ENCODE measurements at regions not wholly inside any gene's neighbourhood (a gene's known extent, or its start where the extent isn't known, plus 50 kb on each side); places are given as distances from the start of the nearest gene placed in this dataset.

GRCh38 chr2:42913280-42913878 is 121.0 kb upstream of the HAAO start:
- DNase-seq, result no peak

- DNase-seq, result no peak
Observed at GRCh38 chr2:42910645-42911405, 118.4 kb upstream of the HAAO start.

DNA sequence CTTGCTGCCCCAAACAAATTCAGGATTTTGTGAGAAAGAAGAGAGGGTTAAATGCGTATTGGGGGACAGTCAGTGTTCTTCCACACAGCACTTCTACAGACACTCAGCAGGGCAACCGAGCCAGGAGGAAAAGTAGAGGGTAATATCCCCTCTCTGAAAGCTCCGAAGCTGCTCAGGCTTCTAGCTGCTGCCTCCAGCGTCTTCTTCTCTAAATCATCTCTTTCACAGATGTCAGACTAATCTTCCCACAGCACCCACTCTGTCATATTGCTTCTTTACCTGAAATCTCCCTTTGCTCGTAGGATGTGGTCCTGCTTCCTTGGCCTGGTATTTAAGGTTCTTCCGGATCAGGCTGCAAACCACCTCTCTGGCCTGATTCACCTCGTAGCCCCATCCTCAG is 117.6 kb upstream of the HAAO start:
- DNase-seq, result no peak

DNA sequence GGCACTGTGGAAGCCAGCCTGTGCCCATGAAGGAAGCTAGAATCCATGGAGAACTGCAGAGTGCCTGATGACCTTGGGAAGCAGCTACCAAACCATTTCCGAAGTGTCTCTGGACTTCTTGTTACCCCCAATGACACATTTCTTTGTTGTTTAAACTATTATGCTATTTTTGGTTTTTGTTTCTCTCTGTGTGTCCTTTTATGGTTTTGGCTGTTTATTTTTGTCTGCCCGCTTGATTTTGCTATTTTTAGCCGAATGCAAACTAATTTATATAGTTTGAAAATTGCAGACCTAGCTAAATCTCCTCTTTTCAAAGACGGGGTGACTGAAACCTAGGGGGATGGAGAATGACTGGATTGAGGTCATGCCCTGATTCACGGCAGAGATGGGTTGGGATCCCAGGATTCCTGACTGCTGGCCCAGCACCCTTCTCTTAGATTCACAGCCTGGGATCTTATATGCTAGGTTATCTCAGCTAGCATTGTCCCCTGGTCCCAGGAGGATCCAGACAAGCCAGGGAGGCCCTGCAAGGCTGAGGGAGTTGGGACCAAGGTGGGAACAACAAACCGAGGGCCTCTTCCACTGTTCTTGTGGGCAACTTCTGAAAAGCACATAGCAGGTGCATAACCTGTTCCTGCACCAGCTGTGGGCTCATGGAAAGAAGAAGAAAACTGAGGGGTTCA is 116.3 kb upstream of the HAAO start:
- DNase-seq, result no peak

DNA sequence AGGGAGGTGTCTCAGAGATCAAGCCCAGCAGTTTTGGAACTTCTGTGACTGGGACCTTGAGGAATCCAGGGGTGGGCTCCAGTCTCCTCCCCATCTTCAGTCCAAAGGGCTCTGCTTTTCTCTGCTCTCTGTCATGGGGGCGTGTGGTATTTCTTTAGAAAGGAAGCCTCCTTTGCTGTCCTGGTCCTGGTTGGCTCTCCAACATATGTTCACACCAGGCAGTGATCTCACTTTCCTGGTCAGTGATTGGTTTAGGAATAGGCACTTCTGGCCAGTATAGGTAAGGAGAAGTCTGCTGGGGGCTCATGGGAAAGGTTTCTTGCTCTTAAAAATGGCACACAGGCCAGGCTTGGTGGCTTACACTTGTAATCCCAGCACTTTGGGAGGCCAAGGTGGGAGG is 115.5 kb upstream of the HAAO start:
- no peak for DNase-seq

- peak; percentile 67 to 74 for DNase-seq
Observed at GRCh38 chr2:42906557-42907411, 114.4 kb upstream of the HAAO start.

DNA sequence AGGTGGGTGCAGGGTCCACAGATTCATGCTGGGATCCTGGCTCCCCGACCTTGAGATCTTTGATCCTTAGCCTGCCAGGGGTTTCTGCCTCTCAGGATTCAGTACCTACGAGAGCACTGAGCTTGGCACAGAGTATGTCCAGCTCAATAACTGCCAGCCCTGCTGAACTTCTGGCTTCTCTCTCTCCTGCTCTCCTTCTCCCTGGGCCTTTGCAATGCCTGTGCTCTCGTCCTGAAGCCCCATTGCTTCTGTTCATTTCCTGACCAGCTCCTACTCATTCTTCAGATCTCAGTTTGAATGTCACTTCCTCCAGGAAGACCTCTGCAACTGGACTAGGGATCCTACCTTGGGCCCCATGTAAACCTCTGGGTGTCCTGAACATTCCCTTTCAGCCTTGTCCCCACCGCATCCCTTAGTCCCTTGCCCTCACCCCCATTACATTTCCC is 113.8 kb upstream of the HAAO start:
- DNase-seq, result peak in 1 of 2 experiments; percentile 18

- peak in 1 of 2 experiments; percentile 60 for DNase-seq
Observed at GRCh38 chr2:42905341-42906110, 113.1 kb upstream of the HAAO start.

DNA sequence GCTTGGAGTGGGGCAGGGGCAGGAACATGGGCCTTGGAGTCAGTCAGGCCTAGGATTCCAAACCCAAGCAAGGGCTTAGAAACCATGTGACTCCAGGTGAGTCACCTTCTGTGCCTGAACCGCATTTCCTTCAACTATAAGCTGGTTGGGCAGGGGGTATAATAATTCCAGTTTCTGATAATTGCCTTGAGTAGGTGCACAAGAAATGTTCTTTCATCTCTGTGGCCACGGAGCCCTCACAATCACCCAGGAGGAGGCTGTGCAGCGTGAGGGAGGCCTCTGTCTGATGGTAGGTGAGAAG is 112.1 kb upstream of the HAAO start:
- DNase-seq, result no peak

- DNase-seq, result no peak
Observed at GRCh38 chr2:42903821-42904575, 111.6 kb upstream of the HAAO start.

- no peak for DNase-seq
Observed at GRCh38 chr2:42902939-42903709, 110.7 kb upstream of the HAAO start.

- DNase-seq, result no peak
Observed at GRCh38 chr2:42901076-42901640, 108.8 kb upstream of the HAAO start.

DNA sequence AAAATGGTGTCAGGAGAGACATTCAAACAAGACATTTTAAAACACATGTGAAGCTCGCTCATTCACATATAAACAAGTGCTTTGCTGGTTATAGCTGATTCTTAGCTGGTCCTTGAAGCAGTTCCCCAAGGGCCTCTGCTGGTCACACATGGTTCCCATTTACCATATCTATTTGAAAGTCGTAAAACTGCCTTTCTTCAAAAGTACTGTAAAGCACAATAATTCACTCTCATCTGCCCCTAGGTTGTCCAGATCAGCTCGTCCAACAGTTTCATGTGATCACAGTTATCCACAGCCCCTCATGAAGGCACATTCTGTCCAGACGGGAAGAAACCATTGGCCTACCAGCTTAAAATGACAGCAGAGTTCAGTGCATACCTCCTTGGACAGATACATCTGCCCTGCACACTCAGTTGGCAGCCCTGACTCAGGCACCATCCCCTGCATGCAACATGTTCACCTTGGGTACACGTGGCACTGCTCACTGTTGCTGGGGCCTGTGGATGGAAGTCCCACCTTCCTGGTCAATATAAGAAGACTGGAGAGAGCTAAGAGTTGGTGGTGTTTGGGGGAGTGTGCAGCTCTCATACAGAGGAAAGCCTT is 108.0 kb upstream of the HAAO start:
- no peak for DNase-seq

DNA sequence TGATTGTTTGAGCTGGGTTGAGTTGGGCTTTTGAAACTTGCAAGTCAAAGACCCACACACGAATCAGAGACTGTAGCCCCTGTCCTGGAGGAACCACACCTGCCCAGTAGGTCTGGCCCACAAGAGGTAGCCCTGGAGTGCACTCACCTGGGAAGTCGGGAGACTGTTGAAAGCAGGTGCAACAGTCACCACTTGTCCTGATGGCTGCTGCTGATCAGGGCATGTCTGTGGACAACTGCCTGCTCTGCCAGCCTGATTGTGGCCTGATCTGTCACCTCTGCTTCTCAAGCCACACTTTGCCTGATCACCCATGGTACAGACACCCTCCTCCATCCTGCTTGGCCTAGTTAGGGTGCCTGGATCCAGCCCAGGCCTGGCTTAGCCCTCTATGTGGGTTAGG is 105.0 kb upstream of the HAAO start:
- DNase-seq, result no peak

- no peak for DNase-seq
Observed at GRCh38 chr2:42895791-42896135, 103.4 kb upstream of the HAAO start.

DNA sequence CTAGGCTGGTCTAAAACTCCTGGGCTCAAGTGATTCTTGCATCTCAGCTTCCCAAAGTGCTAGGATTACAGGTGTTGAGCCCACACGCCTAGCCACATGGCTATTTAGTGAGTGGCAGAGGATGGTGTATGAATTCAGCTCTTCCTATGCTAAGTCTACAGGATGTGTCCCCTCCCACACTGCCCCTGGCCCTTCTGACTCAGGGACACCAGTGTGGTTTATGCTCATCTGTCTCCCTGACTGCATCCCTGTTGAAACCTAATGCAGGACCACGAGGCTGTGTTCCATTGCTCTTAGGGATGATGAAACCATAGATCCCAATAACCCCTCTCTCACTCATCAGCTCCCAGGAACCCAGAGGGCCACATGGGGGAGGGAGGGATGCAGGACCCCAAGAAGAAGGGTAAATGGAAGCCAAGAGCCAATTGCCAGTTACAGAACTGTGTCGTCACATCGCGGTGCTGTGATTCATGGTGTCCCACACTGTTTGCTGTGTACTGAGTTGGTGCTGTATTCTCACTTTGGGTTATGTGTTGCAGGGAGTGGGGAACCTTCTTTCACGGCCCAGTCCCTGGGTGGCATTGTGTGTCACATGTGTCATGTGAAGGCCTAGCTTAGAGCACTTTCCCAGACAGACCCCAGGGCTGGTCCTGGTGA is 102.9 kb upstream of the HAAO start:
- no peak for DNase-seq

DNA sequence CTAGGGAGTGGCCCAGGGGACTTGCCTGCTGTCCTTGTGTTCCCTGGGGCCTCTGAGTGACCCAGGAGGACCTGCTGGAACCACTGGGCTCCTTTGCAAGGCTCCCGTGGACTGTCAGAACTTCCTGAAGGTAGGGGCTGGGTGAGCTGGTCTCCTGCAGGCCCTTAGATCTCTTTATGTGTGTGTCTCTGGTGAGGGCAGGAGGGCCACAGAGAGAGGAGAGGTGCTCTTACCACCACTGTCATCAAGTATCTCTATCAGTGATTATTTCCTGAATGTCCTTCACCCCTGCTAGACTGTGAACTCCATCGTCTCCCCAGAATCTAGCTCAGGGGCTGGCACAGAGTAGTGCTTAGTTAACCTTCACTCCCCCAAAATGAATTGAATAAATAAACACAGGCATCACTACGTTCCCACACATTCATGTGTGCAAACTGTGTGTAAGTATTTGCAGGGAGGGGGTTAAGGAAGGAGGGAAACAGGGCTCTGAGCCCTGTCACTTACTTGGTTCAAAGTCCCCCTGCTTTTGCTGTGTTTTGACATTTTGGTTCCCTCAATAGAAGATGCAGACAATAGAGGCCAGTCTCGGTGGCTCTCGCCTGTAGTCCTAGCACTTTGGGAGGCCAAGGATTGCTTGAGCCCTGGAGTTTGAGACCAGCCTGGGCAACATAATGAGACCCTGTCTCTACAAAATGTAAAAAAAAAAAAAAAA is 100.8 kb upstream of the HAAO start:
- no peak for DNase-seq

GRCh38 chr2:42890791-42891355 is 98.5 kb upstream of the HAAO start:
- DNase-seq, result peak; percentile 26 to 78
